HG02610 (cell line): ENCODE measurements at regions not wholly inside any gene's neighbourhood (a gene's known extent, or its start where the extent isn't known, plus 50 kb on each side); places are given as distances from the start of the nearest gene placed in this dataset.
"Not testable (repeated sequence)": the region's sequence is repeated elsewhere in the genome, so short reads cannot be mapped to it uniquely, and the experiment has no call there.

Source experiments
- ATAC-seq: cut with Tn5 transposase; IDR thresholded peaks from one replicate; pipeline ENCODE4 v1.9.1; 2021; ENCODE audit warnings: mild to moderate bottlenecking, moderate library complexity; ENCODE audit not compliant: unreplicated experiment

DNA sequence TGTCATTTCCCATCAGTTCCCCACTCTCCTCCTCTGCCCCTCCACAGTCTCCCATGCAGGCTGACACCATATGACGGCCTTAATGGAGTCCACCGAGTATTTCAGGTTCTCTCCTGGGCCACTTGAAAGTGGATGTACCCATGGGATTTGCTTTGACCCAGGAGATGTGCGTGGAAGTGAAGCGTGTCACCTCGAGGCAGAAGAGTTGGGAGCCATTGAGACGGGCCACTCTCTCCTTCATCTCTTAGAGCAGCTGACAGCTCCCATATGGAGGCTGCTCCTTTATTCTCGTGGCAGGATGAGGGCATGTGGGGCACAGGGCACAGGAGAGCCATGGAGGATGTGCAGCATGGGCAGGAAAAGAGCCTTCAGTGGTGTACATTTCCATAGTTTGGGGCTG lies 144.7 kb upstream of the CRYM start:
- ATAC-seq, result not testable (repeated sequence)

DNA sequence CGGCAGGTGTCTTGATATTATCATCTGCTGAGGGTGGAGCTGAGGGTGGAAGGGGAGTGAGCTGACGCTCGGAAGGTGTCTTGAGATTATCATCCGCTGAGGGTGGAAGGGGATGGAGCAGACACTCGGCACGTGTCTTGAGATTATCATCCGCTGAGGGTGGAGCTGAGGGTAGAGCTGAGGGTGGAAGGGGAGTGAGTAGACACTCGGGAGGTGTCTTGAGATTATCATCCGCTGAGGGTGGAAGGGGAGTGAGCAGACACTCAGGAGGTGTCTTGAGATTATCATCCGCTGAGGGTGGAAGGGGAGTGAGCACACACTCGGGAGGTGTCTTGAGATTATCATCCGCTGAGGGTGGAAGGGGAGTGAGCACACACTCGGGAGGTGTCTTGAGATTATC lies 126.6 kb upstream of the CRYM start:
- ATAC-seq, result not testable (repeated sequence)

DNA sequence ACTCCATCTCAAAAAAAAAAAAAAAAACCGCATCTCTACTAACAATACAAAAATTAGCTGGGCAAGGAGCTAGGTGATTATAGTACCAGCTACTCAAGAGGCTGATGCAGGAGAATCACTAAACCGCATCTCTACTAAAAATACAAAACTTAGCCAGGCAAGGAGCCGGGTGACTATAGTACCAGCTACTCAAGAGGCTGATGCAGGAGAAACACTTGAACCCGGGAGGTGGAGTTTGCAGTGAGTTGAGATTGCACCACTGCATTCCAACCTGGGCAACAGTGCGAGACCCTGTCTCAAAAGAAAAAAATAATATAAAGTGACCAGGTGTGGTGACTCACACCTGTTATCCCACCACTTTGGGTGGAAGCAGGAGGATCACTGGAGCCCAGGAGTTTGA lies 119.8 kb upstream of the CRYM start:
- not testable (repeated sequence) for ATAC-seq

DNA sequence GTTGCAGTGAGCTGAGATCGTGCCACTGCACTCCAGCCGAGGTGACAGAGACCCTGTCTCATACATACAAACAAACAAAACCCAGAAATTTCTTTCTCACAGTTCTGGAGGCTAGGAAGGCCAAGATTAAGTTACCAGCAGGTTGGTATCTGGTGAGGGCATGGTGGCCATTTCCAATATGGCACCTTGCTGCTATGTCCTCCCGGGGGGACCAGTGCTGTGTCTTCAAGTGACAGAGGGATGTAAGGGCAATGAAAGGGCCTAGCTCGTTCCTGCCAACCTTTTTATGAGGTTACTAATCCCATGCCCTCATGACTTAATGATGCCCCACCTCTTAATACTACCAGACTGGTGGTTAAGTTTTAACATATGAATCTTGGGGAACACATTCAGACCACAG lies 118.5 kb upstream of the CRYM start:
- not testable (repeated sequence) for ATAC-seq

DNA sequence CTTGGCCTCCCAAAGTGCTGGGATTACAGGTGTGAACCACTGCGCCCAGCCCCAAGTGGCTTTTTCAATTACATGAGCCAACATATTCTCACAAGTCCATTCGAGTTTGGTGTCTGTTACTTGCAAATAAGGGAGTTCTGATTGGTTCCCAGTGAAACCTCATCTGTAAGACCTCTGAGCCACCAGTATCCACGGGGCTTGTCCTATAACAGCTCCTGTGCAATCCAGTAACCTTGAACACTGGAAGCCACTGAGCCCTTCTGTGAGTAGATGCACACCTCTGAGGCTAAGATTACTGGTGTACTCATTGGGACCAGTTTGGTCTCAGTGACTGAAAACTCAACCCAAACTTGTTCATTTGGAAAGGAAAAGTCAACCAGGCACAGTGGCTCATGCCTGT lies 112.5 kb upstream of the CRYM start:
- ATAC-seq, result not testable (repeated sequence)

DNA sequence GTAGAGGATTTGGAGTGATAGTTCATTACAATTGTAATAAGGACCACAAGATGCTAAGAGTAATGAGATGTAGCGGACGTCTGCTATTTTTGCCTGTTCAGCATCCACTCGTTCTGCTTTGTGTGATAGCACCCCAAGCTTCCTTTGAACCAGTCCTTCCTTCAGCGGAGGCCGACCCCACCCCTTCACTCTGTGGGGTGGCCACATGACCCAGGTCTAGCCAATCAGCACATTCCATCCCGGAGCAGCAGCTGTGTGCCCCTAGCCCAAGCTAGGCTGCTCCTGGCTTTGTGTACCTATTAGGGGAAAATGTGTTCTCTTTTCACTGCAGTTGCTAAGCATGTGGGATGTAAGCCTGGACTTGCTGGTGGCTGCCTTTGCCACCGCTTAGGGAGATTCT lies 111.8 kb upstream of the CRYM start:
- ATAC-seq, result not testable (repeated sequence)

DNA sequence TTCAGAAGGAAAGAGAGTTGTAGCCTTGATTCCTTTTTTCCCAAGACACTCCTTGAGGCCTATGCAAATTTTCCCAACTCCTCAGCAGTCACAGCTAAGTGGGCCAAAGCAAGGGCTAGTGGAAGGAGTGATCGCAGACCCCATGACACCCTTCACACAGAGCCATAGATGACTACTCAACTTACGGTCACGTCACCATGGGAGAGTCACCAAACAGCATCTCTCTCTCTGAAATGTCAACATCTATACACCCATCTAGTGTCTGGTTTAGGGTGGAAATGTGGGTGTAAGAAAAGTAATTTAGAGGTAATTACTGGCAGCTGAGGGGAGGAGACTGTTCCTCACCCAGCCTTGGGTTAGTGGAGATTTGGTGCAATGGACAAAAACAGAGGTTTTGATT lies 109.7 kb upstream of the CRYM start:
- not testable (repeated sequence) for ATAC-seq

DNA sequence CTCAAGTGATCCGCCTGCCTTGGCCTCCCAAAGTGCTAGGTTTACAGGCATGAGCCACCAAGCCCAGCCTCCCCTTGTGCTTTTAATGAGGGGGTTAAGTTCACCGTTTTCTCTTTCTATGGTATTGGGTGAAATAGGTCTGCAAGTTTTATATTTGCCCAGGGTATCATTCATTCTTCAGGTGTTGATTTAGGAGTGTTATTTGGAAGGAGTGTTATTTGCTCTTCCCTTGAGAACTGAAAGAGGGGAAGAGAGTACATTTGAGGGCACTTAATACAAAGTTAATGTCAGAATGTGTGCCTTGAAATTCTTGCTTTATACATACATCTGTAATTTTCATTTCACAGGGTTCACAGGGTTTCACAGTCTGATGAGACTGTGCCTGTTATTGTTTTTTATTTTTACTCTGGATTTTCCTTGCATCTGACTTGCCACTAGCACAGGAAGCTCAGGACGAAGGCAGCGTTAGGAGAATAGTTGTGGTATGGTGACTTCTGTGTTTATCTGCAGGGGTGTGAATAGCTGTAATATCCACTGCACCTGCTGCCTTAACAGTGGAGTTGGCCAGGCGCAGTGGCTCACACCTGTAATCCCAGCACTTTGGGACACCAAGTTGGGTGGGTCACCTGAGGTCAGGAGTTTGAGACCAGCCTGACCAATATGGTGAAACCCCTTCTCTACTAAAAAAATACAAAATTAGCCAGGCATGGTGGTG lies 108.3 kb upstream of the CRYM start:
- not testable (repeated sequence) for ATAC-seq

DNA sequence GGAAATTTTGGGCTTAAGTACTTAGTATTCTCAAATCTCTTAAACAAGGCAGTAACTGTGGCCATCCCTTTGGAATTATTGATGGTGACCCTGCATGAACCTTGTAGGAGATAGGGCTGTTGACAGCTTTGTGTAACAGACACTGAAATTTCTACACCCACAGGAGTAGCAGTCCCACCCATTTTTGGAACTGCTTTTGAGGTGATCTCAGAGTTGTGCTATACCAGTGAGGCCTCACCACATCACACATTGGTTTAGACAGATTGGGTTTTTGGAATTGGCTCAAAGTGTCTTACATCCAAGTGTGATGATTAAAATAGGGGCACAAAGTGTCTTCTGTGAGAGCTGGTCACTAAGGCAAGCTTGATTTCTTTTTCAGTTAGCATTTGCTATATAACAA lies 105.6 kb upstream of the CRYM start:
- not testable (repeated sequence) for ATAC-seq

DNA sequence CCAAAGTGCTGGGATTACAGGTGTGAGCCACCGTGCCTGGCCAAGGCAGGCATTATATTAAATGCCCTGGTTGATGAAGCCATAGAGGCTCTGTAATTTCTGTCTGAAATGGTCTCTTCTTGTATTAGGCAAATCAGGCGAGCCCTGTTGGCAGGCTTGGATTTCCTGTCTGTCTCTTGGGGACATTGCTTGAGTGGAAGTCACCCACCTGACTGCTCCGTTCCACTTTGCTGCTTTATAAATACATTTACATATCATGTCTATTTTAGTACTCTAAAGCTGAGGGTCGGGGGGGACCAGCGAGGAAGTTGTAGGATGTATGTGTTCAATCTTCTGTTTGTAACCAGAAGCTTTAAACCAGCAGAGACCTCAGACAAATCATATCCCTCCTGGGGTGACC lies 101.6 kb upstream of the CRYM start:
- ATAC-seq, result peak; percentile 56

DNA sequence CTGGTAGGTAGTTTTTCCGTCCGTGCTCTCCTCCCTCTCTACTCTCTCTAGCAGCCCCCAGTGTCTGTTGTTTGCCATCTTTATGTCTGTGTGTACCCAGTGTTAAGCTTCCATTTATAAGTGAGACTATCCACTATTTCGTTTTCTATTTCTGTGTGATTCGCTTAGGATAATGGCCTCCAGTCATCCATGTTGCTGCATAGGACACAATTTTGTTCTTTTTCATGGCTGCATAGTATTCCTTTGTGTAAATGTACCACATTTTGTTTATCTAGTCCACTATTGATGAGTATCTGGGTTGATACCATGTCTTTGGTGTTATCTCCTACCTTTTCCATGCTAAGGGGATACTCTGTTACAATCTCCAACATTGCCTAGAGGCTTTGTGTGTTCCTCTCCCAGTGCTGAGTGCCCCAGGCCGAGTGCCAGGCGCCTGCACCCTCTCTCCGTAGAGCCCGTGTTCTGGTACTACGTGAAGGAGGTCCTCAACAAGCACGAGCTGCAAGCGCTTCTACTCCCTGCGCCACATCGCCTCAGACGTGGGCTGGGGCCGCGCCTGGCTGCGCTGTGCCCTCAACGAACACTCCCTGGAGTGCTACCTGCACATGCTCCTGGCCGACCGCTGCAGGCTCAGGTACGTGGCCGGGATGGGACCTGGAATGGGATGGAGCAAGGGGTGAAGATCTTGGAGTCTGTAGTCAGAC lies 98.3 kb upstream of the CRYM start:
- ATAC-seq, result not testable (repeated sequence)

DNA sequence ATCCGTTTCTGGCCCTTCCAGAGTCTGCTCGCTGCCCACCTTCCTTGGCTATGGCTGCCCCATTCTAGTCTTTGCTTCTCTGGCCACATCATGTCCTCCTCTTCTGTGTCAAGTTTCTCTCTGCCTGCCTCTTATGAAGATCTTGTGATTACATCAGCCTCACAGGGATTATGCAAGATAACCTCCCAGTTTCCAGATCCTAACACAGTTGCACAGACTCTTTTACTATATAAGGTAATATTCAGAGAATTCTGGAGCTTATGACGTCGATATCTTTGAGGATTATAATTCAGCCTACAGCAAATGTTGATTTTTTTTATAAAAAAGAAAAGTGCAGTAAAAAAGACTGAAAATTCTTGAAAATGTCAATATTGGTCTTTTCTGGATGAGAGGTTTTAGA lies 97.2 kb upstream of the CRYM start:
- not testable (repeated sequence) for ATAC-seq

DNA sequence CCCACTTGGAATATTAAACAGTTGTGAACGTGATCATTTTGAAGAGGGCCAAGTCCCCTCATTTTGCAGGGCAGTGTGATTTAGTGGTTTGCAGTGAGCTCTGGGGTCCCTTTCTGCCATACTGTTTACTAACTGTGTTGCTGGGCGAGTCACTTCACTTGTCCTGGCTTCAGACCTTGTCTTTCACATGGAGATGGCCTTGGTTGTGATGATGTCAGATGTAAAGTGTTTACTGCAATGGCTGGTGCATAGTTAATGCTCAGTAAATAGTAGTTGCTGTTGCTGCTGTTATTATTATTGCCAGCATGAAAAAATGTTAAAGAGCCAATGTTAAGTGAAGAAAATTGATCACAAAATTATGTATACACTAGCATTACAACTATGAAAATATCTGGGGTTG lies 95.4 kb upstream of the CRYM start:
- ATAC-seq, result not testable (repeated sequence)

DNA sequence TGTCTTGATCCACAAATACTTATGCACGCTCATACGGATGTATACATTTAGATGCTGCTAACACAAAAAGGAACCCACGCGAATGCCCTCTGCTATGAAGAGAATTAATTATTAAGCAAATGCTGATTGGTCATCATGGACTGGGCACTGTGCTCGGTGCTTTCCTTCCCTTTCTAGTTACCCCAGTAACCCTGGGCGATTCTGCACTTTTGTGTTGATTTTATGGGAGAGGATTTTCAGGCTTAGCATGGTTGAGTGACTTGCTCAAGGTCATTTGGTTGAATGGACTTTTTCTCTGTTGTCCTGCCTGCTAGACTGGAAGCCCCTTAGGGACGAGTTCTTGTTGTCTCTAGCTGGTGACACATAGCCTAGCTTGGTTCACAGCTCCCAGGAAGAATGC lies 94.8 kb upstream of the CRYM start:
- ATAC-seq, result not testable (repeated sequence)

DNA sequence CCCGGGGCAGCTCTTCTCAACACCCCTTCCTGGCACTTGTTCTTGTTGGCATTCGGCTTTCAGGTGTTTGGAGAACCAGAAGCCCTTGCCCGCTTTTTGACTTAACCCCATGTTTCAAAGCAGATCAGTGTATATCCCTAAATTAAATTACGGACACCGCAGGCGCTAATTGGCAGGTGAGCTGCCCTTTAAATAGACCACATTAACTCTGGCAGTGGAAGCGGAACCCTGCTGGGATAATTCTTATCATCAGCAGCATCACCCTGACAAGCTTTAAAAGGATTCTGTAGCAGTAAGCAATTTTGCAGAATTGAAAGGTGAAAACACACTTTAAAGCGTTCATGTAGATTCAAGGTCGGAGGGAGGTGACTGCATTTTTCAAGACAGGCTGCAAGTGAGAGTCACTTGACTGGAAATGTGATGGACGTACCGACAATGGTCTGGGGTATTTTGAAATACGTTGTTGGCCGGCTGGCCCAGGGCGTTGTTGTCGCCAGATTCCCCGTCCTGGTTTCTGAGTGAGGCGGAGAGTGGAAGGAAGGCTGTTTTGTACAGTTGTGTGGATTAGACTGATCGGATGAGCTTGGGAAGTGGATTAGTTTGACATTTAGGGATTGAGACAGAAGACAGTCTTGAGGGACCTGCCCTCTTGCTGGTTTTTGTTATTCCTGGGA lies 94.2 kb upstream of the CRYM start:
- not testable (repeated sequence) for ATAC-seq

DNA sequence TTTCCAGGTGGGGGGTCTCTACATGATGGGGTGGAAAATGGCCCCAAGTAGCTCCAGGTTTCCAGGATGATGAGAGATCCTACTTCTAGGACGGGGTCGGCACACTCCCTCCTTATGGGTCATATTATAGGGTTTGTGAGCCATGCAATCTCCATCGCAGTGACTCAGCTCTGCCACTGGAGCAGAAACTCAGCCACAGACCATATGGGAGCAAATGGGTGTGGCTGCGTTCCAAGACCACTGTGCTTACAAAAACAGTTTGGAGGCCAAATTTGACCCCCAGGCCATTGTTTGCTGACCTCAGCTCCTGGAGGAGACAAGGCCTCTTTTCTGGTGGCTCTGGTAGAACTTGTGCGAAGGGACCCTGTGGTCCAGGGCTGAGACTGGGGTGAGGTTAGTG lies 92.7 kb upstream of the CRYM start:
- not testable (repeated sequence) for ATAC-seq

DNA sequence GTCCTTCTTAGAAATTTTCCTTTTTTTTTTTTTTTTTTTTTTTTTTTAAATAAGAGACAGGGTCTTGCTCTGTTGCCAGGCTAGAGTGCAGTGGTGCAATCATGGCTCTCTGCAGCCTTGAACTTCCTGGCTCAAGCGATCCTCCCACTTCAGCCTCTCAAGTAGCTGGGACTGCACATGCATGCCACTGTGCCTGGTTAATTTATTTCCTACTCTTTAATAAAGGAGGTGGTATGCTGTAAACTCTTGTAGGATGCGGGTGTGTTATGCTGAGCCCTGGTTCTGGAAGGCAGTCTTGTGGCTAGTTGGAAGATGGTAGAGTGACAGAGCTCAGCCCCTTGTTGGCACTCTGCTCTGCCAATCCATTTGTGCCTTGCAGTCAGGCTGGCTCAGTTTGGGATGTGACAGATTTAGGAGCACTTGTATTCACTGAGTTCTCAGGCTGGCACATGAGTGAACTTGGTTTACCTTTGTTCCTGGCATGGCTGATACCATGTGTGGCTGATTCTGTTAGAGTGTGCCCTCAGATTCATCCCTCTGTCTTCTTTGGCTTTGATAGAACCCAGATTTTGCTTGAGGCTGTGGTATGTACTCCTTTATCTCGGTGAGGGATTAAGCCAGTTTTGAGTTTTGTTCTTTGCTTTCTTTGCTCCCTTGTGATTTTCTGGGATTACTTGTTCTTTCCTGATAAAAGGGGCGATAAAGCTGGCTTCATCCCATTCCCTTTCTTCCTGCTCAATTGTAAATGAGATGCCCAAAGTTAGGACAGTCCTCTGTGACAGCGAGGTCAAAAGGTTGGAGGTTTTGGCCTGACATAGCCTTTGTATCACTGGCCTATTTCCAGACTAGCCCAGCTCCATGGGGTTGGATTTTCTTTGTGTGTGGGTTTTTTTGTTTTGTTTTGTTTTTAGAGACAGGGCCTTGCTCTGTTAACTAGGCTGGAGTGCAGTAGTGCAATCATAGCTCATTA lies 91.2 kb upstream of the CRYM start:
- not testable (repeated sequence) for ATAC-seq

DNA sequence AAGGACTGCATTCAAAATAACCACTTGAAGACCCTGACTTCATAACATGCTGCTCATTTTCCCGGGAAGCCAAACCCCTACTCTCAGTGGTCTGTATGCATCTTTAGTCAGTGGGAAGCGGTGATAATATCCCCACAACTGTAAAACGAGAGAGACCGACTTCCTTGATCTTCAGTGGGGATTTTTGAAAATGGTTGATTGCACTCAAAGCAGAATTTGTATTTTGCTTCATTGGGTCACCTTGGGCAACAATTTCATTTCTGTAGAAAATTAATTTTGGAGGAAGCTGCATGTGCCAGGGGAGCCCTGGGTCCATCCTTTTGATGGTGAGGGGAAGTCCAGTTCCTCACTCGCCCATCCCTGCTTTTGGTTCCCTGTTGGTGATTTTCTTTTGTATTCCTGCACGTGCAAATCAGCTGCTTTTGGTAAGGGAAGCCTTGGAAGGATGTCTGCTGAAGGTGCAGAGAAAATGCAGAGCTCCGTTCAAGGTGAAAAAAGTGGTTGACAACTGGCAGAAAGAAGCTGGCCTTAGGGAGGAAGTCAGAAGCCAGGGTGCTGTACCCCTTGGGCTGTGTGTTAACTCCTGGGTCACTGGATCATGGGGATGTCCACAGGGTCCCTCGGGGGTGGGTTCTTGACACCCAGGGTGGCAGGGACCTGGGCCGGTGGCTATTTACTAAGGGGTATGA lies 89.8 kb upstream of the CRYM start:
- not testable (repeated sequence) for ATAC-seq

DNA sequence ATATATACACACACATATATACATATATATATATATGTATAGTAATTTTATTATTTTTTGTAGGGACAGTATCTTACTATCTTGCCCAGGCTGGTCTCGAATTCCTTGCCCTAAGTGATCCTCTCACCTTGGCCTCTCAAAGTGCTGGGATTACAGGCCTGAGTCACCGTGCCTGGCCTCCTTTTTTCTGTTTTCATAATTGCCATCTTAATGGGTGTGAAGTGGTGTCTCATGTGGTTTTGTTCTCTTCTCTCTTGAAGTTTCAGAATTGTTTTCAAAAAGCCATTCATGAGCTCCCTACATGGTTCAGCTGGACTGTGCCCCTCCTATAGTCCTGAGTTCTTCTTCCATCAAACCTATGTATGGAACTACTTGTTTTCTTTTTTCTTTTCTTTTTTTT lies 88.9 kb upstream of the CRYM start:
- ATAC-seq, result peak; percentile 41

DNA sequence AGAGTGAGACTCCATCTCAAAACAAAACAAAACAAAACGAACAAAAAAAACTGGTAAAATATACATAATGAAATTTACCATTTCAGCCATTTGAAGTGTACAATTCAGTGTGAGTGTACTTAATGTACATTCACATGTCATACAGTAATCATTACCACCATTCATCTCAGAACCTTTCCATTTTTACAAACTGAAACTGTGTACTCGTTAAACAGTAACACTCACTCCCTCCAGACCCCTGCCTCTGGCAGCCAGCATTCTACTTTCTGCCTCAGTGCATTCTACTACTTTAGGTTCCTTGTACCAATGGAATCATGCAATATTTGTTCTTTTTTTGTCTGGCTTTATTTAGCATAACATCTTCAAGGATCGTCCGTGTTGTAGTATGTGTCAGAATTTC lies 87.5 kb upstream of the CRYM start:
- peak; percentile 24 for ATAC-seq
